GM12864 (cell line): ENCODE measurements at regions not wholly inside any gene's neighbourhood (a gene's known extent, or its start where the extent isn't known, plus 50 kb on each side); places are given as distances from the start of the nearest gene placed in this dataset.

Source experiments
- DNase-seq: peaks from one replicate; pipeline ENCODE4 v3.0.0-alpha.2; 2011; ENCODE audit warnings: low read depth
- H3K4me3 ChIP-seq: 2 replicates; pipeline ENCODE4 v1.5.1; 2011; ENCODE audit warnings: mild to moderate bottlenecking, low read depth, low read length, control low read depth
- CTCF ChIP-seq: IDR thresholded peaks from 2 replicates; pipeline ENCODE4 v1.5.1; 2011; ENCODE audit warnings: low read depth, mild to moderate bottlenecking, moderate library complexity, low read length, control low read depth, inconsistent platforms; ENCODE audit errors: missing control alignments

GRCh38 chr11:70538641-70539359, 140.5 kb downstream of the CTTN start:
- TF ChIP-seq CTCF, result no peak
- H3K4me3 ChIP-seq, result no peak overlapping the region
- DNase-seq, result no peak

GRCh38 chr11:70539360-70540095, 141.2 kb downstream of the CTTN start:
- TF ChIP-seq CTCF, result no peak
- no peak overlapping the region for H3K4me3 ChIP-seq
- DNase-seq, result no peak

DNA sequence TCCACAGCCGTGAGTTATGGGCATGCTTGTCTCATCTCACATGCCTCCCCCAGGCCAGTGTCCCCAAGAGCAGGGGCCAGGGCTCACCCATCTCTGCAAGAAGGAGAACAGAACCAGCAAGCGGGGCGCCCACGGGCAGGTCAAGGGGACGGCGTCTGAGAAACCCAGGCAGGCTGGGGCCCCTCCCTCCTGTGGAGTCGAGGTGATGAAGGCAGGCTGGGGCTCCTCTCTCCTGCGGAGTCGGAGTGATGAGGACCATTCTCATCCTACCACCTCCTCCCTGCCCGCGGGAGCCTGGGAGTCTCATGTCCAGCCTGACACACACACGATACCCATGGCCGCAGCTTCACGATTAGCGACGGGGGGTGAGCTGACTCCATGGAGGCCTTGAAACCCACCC, 141.9 kb downstream of the CTTN start:
- DNase-seq, result no peak
- no peak overlapping the region for H3K4me3 ChIP-seq
- no peak for TF ChIP-seq CTCF

GRCh38 chr11:70541176-70541575, 142.8 kb downstream of the CTTN start:
- DNase-seq, result no peak
- no peak for TF ChIP-seq CTCF
- no peak overlapping the region for H3K4me3 ChIP-seq

- DNase-seq, result no peak
- TF ChIP-seq CTCF, result no peak
- H3K4me3 ChIP-seq, result no peak overlapping the region
These were observed 143.4 kb downstream of the CTTN start for GRCh38 chr11:70541699-70542098.

- no peak for DNase-seq
- H3K4me3 ChIP-seq, result no peak overlapping the region
- TF ChIP-seq CTCF, result no peak
These were observed 144.1 kb downstream of the CTTN start for GRCh38 chr11:70542406-70542805.

- no peak overlapping the region for H3K4me3 ChIP-seq
- TF ChIP-seq CTCF, result no peak
- no peak for DNase-seq
These were observed 144.5 kb downstream of the CTTN start for GRCh38 chr11:70542811-70543210.
